ENCODE measurements at regions not wholly inside any gene's neighbourhood (a gene's known extent, or its start where the extent isn't known, plus 50 kb on each side); places are given as distances from the start of the nearest gene placed in this dataset.
"Not testable (repeated sequence)": the region's sequence is repeated elsewhere in the genome, so short reads cannot be mapped to it uniquely, and the experiment has no call there.

DNA sequence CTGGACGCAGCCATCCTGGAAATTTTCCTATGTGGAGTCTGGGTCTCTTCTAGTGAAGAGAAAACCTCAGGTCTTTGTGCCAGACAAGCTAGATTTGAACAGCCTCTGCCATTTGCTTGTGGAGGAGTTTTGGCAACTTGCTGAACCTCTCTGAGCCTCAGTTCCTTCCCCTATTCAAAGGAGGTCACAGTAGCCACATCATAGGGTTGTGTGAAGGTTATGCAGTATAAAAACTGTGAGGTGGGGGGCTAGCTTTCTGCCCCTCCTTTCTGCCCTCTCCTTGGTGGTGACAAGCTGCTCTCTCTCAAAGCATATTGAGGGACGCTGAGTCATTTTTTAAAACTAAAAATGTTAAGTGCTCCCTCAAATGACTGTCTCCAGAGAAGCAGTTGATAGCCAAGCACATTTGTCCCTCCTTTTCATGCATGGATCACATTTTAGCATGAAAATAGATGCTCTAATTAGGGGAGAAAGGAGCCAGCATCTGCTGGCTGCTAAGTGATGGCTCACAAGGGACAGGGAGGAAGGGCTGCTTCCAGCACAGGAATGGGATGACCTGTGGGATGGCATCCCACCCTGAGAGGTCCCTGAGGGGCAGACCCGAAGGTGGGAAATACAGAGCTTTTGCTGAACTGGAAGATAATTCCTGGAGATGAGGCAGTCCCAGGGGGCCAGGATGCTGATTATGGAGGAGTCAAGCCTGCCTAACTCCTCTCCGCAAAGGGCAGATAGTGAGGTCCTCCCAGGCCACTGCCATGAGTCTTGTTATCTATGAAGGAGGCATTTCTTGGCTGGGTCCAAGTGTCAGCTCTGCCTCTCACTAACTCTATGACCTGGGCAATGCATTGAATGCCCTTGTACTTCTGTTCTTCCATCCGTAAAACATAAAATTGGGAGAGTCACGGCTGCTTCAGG is 218.8 kb downstream of the RAB11FIP4 start:
- no peak for DNase-seq

DNA sequence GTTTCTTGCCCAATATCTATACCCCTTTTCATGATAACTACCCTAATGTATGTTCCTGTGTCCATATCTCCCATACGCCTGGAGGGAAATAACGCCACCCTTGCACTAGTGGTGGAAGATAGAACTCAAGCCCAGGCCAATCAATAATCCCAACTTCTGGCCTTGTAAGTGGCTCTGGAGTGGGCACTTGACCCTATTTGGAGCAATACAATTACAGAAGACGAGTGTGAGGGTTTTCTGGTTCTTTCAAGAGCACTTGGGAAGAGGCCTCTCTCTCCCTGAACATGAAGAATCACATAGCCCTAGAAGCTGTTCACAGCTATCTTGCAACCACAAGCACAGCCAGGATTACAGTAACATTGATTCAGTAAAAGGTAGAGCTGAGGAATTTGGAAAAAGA is 217.9 kb downstream of the RAB11FIP4 start:
- DNase-seq = no peak

DNA sequence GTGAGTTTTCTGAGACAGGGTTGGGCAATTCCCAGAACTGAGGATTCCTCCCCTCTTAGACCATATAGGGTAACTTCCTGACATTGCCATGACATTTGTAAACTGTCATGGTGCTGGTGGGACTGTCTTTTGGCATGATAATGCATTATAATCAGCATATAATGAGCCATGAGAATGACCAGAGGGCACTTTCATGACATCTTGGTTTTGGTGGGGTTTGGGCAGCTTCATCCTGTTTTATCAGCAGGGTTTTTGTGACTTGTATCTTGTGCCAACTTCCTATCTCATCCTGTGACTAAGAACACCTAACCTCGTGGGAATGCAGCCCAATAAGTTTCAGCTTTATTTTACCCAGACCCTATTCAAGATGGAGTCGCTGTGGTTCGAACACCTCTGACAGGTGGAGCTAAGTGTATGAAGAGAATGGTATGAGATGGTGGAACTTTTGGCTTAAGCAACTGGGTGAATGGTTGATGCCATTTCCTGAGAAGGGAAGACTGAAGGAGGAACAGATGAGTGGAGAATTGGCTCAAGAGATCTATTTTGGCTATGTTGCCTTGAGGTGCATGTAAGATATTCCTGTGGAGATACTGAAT is 217.3 kb downstream of the RAB11FIP4 start:
- no peak for DNase-seq

DNA sequence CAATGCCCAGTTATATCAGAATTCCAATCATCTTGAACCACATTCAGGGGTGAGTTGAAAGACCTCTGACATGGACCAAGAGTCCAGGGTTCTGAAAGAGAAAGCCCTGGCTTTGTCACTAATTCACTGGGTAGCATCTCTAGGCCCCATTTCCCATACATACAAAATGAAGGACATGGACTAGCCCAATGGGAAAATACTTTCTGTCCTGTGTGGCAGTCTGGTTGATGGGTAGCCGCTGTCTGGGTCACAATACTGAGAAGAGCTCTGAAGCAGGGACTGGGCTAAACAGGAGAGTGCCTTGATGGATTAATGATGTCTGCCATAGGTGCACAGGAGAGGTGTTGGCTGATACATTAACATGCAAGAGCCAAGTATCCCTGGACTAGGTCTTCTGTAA is 214.3 kb downstream of the RAB11FIP4 start:
- no peak for DNase-seq

DNA sequence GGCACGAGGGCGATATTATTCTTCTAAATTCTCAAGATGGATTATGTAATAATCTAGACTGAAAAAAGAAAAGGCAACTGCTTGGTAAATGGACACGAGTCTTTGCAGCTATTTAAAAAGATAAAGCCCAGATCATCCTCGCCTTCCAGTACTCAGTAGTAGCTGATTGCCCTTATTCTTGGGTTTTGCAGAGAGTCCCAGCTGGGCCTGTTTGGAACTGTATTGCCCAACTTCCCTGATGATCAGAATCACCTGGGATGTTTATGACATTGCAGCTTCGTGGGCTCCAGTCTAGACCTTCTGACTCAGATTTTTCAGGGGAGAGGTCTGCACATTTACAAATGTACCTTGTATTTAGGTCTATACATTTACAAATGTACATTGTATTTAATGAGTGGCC is 213.5 kb downstream of the RAB11FIP4 start:
- no peak for DNase-seq

DNA sequence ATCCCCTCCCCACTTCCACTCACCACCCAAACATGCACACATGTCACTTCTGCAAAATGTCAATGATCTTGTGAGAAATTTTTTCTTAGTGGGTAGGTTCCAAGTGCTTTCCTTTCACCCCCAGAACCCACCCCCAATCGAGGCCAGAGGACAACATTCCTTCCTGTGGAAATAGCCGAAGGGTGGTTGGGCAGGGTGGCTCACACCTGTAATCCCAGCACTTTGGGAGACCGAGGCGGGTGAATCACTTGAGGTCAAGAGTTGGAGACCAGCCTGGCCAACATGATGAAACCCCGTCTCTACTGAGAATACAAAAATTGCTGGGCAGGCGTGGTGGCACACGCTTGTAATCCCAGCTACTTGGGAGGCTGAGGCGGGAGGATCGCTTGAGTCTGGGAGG is 208.7 kb downstream of the RAB11FIP4 start:
- DNase-seq = not testable (repeated sequence)

DNA sequence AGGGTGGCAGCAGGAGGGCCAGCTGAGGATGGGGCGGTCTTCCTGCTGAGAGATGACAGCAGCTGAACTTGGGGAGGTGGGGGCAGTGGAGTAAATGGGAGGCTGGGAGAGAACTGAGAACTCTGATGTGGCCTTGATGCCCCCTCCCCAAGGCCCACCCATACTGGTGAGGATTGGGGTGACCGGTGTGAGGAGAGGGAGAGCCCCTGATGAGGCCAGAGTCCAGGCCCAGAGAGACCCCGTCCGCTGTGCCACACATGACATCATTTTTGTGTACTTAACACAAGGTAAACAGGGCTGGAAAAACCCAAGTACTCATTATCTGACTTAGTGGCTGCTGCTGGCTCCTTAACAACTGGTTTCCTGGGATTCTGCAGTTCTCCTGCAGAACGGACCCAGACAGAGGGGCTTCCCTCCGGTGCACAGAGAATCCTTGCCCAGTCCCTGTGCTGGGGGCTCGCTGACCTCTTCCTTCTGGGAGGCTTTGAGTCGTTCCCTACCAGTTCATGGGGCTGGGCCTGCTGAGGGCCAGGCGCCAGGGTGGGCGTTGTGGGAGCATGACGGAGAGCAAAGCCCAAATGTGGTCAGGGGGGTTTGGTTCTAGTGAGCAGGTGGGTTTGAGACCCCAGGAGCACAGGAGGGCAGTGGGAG is 207.6 kb downstream of the RAB11FIP4 start:
- no peak for DNase-seq

DNA sequence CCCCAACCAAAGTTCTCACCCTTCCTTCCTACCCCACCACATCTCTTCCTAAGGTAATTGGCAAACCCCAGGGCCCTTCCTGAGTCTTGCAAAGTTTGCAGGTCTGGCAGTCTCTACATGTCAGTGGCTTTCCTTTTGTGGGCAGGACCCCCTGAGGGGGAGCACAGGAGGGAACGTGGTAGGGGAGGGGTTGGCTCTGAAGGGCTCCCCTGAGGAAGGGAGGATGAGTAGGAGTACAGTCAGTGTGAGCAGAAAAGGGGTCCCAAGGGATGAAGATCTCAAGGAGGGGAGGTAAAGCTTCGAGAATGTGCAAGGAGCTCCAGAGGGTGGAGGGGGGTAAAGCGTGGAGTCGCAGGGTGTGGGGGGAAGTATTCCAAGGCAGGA is 206.9 kb downstream of the RAB11FIP4 start:
- no peak for DNase-seq

DNA sequence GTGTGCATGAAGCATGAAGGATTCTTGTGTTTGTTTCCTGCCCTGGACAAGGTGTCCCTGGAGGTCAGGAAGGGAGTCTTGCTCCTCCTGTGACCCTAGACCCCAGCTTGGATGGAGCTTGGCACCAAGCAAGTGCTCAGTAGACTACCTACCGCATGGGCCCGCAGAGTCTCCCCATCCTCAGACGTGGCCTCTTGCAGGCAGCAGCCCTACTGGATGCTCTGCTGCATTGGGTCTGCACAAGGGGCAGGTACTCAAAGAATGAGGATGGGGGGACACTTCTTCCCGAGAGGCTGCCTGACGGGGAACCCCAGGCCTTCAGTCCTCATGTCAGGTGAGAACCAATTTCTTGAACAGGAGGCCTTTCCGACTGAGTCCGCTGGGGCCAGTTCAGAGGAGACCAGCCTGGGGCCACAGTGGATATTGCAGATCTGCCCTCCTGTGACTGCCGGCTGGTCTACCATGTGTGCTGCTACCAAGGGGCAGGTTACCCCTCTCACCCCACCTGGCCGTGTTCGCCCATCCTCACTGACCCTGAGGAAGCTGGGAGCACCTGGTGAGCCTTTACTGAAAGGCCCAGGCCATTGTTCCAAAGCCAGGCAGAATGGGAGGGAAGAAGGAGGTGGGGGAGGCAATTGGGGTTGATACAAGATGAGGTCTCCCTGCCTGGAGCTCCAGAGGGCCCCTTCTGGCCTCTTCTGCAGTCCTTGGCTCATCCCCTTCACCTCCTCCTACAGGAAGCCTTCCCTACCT is 206.3 kb downstream of the RAB11FIP4 start:
- no peak for DNase-seq

DNA sequence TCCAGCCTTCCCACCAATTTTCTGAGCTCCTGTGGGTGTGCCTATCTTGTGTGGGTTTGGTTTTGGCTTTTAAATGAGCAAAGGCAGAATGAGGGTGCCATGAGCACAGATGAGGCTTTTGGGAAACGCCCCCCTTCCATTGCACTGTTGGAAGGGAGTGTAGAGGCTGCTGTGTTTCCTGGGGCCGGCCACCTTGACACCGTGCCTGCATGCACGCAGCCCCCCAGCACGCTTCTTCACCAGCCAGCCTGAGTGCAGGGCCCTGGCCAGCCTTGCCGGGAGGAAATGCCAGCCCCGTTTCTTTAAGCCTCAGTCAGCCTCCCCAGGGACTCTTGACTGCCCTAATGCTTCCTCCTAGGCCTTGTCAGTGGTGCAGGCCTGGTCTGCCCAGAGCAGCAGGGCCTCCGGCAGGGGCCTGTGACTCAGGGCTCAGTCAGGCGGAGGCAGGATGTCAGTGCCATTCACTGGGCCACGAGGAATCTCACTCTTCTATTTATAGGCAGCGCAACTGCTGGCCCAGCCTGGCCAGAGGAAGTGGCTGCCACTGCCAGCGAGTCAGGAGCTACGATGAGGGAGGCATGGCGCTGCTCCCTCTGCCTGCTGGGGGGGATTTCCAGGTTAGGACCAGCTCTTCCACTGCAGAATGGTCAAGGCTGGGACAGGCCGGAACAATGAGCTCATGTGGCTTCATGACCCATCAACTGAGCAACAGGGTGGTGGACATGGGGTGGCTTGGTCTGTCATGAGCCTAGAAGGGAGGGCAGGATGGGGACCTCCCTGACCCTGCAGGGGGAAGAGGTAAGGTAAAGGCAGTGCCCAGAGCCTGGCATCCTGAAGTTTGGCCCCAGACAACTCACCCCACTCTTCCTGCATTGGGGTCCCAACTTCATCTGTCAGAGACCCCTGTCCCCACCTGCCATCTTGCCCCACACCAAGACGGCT is 205.2 kb downstream of the RAB11FIP4 start:
- peak in 1 of 2 donors; percentile 80 for DNase-seq

DNA sequence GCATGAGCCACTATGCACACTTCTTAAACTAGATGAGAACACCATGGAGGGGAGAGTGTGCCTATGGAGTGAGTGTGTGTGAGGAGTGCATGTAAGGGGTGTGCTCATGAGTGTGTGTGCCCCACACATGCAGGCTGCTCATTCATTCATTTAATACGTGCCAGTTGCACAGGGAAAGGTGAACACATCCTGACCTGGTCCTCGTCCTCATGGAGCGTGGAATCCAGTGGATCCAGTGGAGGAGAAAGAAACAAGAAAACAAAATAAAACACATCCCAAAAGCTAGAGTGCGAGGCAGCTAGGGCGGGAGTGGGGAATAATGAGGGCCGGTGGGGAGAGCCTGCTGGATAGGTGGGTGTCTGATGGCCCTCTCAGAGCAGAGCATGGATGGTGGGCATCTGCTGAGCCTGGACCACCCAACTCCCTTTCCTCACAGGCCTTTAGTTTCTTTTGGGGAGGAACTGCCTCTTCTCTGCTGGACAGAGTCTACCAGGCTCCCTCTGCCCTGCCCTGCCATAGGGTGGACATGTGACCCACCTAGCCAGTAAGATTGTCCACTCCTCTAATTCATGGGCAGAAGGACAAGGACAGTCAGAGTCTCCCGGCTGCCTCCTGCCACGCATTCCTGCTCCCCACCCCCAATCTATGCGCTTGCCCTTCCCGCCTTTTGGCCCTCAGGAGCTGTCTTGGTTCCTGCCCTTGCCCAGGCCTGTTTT is 204.3 kb downstream of the RAB11FIP4 start:
- no peak for DNase-seq

DNA sequence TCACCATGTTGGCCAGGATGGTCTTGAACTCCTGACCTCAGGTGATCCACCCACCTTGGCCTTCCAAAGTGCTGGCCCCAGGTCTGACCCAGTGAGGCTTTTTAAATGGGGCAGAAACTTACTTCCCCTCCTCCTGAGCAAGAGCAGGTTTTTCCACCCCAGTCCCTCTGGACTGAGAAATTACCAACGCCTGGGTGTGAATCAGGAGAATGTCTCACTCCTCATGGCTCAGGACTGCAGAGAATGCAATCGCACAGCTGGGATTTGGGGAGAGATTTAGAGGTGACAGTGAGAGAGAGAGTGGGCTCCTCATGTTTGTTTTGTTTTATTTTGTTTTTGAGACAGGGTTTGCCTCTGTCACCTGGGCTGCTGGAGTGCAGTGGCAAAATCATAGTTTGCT is 203.6 kb downstream of the RAB11FIP4 start:
- no peak for DNase-seq

DNA sequence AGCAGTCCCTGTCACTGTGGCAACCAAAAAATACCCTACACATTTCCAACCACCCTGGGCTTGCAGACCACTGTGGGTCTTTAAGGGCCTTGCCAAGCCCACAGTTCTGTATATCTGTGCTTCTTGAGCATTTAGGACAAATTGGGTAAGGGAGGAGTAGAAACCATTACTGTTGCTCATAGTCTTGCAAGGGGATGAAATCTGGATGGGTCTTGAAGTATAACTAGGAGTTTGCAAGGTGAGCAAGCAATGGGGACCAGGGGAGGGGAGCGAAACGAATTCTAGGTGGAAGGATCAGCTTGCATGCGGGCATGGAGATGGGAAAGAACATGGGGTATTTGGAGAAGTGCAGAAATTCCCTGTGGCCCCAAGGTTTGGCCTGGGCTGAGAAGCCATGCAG is 202.9 kb downstream of the RAB11FIP4 start:
- no peak for DNase-seq

DNA sequence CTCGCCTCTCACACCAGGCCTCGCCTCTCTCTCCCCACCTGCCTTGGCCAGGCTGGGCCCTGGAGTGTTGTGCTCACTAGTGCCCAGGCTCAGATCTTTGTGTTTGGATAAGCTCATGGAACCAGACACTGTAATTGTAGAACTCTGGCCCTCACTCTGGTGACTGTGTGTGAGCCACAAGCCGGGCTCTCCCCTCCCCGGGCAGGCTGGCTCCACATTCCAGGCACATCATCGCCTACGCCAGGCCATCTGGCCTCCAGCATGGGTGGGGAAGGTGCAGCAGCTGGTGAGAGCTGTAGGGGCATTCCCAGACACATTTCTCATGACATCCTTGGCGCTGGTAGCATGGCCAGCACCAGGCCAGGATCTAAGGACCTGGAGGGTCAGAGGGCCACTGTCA is 202.3 kb downstream of the RAB11FIP4 start:
- no peak for DNase-seq

DNA sequence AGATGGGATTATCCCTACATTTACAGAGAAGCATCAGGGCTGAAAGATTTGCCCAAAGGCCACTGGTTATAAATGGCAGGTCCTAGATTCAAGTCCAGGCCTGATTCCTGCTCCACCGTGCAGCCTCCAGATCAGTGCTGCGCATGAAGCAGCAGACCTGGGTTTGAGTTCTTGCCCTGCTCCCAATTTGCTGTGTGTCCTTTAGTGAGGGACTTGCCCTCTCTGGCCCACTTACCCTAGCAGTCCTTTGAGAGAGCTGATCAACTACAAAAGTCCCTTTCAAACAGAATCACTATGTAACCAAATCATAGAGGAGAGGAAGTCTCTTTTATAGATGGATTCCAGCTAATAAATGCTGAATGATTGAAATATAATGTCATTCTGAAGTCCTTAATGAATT is 200.4 kb downstream of the RAB11FIP4 start:
- no peak for DNase-seq

DNA sequence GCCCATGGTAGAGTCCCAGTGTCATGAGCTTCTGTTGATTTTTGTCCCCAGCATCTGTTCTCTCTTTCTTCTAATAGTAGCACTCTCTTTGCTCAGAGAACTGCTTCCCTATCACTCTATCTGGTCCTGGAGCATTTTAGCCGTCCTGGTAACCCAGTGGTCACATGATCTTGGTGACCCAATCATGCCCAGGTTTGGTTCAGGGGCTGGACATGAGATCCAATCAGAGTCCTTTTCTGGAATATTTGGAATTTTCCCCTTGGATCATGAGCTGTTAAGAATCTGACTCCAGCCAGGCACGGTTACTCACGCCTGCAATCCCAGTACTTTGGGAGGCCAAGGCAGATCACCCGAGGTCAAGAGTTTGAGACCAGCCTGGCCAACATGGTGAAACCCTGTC is 197.0 kb downstream of the RAB11FIP4 start:
- no peak for DNase-seq

DNA sequence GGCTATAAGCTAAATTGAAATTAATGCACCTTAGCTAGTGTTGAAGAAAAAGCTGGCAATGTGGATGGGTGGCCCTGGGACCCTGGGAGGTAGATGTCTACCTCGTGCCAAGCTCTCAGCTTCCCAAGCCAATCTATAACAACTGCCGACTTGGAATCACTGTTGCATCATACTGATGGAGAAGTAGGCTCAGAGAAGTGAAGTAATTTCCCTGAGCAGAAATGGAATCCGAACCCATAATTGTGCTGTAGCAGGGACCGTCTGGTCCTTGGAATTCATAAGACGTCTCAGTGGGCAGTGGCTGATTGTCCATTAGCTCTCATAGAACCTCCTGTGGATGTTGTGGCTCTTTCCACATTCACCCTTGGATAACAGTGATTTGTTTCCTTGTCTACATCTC is 196.6 kb downstream of the RAB11FIP4 start:
- no peak for DNase-seq

Measured in CD4-positive, alpha-beta T cell treated with Interleukin-1 beta for 1 hour (primary cell).